Thymus (tissue), 11 donors: ENCODE measurements at regions not wholly inside any gene's neighbourhood (a gene's known extent, or its start where the extent isn't known, plus 50 kb on each side); places are given as distances from the start of the nearest gene placed in this dataset.

Experiments
- DNase-seq, 9 donors: peaks; one replicate each; pipeline ENCODE4 v3.0.0-alpha.2; 2013; ENCODE audit warnings: low spot score in 9 of 9, low read depth in 6 of 9, missing footprints in 1 of 9
- H3K27ac ChIP-seq, 2 donors: one replicate each; pipeline ENCODE4 v1.5.1; 2013; ENCODE audit warnings: control low read depth in 1 of 2, low read depth in 1 of 2, low read length in 1 of 2, mild to moderate bottlenecking in 1 of 2, moderate library complexity in 1 of 2
- H3K27me3 ChIP-seq, 2 donors: one replicate each; pipeline ENCODE4 v1.5.1; 2013; ENCODE audit warnings: low read length in 1 of 2; ENCODE audit not compliant: control insufficient read depth in 2 of 2, insufficient read depth in 1 of 2
- H3K36me3 ChIP-seq, 2 donors: one replicate each; pipeline ENCODE4 v1.5.1; 2013; ENCODE audit warnings: low read length in 1 of 2, mild to moderate bottlenecking in 1 of 2, moderate library complexity in 1 of 2; ENCODE audit not compliant: control insufficient read depth in 2 of 2, insufficient read depth in 2 of 2
- H3K4me1 ChIP-seq, 2 donors: one replicate each; pipeline ENCODE4 v1.5.1; 2013; ENCODE audit warnings: low read length in 2 of 2; ENCODE audit not compliant: control insufficient read depth in 2 of 2, insufficient read depth in 2 of 2
- H3K4me3 ChIP-seq, 2 donors: one replicate each; pipeline ENCODE4 v1.5.1; 2013; ENCODE audit warnings: low read length in 2 of 2, control low read depth in 1 of 2, mild to moderate bottlenecking in 1 of 2
- H3K9me3 ChIP-seq, 2 donors: one replicate each; pipeline ENCODE4 v1.5.1; 2013; ENCODE audit warnings: low read length in 1 of 2, mild to moderate bottlenecking in 1 of 2; ENCODE audit not compliant: control insufficient read depth in 2 of 2, insufficient read depth in 1 of 2
- WGBS: extraction: QIAGEN DNeasy Blood & Tissue Kit; methylation state at CpG from one replicate; pipeline ENCODE4 v1.1.7; 2013; 5-methylcytosine and 5-hydroxymethylcytosine counted together
- donor health status: healthy.

DNA sequence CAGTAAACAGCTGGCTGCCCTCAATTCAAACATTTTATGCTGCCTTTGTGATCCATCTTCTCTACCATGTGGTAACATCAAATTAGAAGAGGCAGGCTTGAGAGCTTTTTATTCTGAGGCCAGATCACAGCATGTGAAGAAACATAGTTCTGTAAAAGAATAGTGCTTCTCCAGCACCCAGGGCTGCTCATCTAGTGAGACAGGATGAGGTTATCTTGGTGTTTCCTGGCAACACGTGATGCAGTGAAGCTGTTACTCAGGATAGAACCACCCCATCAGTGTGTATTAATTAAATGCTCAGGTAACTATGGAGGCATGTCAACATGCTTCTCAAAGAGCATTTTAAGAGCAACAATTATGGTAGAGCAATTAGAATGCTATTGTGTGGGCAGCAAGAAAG is 400.5 kb upstream of the ACO1 start:
- DNase-seq = no peak
- 24% methylated on average over 1 of the region's 1 CpG for WGBS
- H3K4me3 ChIP-seq = no peak overlapping the region

GRCh38 chr9:31996331-31996730 is 388.1 kb upstream of the ACO1 start:
- Histone ChIP-seq H3K9me3 (no peaks in the 10 kb centered on the region), H3K4me1 (no peaks in the 10 kb centered on the region), H3K36me3 (no peaks in the 10 kb centered on the region), H3K27me3 (no peaks in the 10 kb centered on the region), H3K4me3 (no peak overlapping the region), H3K27ac (no peak overlapping the region)
- WGBS = 90% methylated on average over 1 of the region's 1 CpG
- DNase-seq = no peak

More for the DNA sequence above, 400.5 kb upstream of the ACO1 start:
- no peaks in the 10 kb centered on the region for H3K27me3 ChIP-seq
- no peaks in the 10 kb centered on the region for H3K4me1 ChIP-seq
- H3K27ac ChIP-seq = no peak overlapping the region
- H3K9me3 ChIP-seq = peaks cover 0 to 12% of the 10 kb centered on the region in 2 donors
- H3K36me3 ChIP-seq = no peaks in the 10 kb centered on the region

DNA sequence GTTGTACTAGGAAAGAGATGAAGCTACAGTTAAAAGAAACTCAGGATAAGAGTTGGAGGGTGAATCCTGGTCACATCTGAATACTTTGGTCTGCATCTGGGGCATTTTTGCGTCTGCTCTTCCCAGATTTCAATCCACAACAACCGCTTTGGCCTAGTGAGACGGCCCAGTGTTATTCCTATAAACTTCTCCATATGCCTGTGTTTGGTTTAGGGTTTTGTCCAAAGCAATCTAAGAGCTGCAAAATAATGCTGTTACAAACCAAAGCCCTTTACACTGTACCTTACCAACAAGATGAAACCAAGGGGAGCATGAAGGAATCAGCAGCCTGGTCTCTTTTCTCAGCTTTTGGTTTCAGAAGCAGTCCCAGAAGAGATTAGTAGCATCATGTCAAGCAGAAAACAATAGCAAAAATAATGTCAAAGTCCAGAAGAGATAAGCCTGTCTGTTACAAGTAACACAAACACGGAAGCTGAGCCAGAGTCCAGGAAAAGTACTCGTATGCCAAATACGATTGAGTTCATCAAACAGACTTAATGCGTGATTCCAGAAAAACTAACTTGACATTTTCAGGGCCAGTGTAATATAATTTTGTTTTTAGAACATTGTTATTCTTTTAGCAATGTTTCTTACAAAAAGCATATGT is 379.9 kb upstream of the ACO1 start:
- no peak overlapping the region for H3K4me3 ChIP-seq
- no peaks in the 10 kb centered on the region for H3K36me3 ChIP-seq
- no peaks in the 10 kb centered on the region for H3K27me3 ChIP-seq
- 90% methylated on average over 7 of the region's 7 CpGs for WGBS
- H3K27ac ChIP-seq = no peak overlapping the region
- H3K4me1 ChIP-seq = no peaks in the 10 kb centered on the region
- H3K9me3 ChIP-seq = no peaks in the 10 kb centered on the region
- no peak for DNase-seq

- no peak for DNase-seq
- WGBS = 87% methylated on average over 8 of the region's 8 CpGs
- H3K9me3 ChIP-seq = peaks cover 0 to 4% of the 10 kb centered on the region in 2 donors
- H3K27ac ChIP-seq = no peak overlapping the region
- H3K36me3 ChIP-seq = no peaks in the 10 kb centered on the region
- no peaks in the 10 kb centered on the region for H3K27me3 ChIP-seq
- no peak overlapping the region for H3K4me3 ChIP-seq
- no peaks in the 10 kb centered on the region for H3K4me1 ChIP-seq
Observed at GRCh38 chr9:32010322-32010721, 374.1 kb upstream of the ACO1 start.

DNA sequence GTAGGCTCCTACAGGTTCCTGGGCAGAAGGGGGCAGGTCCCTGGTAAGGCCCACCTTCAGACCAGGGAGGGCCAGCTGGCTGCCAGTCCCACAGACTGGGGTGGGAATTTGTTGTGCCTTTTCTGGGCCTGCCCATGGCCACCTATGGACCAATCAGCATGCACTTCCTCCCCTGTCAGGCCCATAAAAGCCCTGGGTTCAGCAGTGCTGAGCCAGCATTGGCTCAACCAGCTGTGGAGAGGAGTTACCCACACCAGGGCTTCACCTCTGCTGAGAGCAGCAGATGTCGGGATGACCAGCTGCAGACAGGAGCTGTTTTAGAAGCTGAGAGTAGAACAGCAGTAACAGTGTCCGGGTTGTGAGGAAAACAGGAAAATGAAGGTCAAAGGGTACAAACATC is 373.4 kb upstream of the ACO1 start:
- Histone ChIP-seq H3K4me1 (no peaks in the 10 kb centered on the region), H3K27me3 (no peaks in the 10 kb centered on the region), H3K4me3 (no peak overlapping the region), H3K9me3 (peaks cover 0 to 9% of the 10 kb centered on the region in 2 donors), H3K27ac (no peak overlapping the region), H3K36me3 (no peaks in the 10 kb centered on the region)
- DNase-seq = no peak
- WGBS = 95% methylated on average over 2 of the region's 2 CpGs

DNA sequence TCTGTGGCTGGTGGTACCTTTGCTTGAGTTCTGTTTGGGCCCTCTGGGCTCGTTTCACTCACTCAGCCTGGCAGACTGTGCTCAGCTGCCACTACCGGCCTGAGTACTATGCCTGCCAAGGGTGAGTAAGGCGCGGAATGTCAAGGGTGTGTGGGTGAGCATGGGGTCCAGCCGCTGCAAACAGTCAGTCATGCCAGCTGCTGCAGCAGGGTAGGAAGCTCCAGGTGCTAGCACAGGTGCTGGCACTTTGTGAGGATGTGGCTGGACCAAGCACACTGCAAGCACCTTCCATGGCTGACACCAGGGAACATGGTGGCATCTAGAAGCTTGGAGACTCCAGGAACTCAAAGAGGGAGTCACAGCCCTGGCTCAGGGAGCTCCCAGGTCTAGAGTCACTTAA is 368.6 kb upstream of the ACO1 start:
- Histone ChIP-seq H3K27me3 (no peaks in the 10 kb centered on the region), H3K4me3 (no peak overlapping the region), H3K9me3 (peaks cover 0 to 9% of the 10 kb centered on the region in 2 donors), H3K4me1 (no peaks in the 10 kb centered on the region), H3K36me3 (no peaks in the 10 kb centered on the region), H3K27ac (no peak overlapping the region)
- no peak for DNase-seq
- WGBS = 87% methylated on average over 5 of the region's 5 CpGs

GRCh38 chr9:32045513-32045912 is 338.9 kb upstream of the ACO1 start:
- Histone ChIP-seq H3K9me3 (no peaks in the 10 kb centered on the region), H3K4me3 (no peak overlapping the region), H3K27ac (no peak overlapping the region), H3K36me3 (no peaks in the 10 kb centered on the region), H3K27me3 (no peaks in the 10 kb centered on the region), H3K4me1 (no peaks in the 10 kb centered on the region)
- no peak for DNase-seq
- WGBS = 94% methylated on average over 3 of the region's 3 CpGs

- WGBS = 42% methylated on average over 1 of the region's 1 CpG
- no peak overlapping the region for H3K4me3 ChIP-seq
- no peaks in the 10 kb centered on the region for H3K4me1 ChIP-seq
- no peak overlapping the region for H3K27ac ChIP-seq
- DNase-seq = no peak
- no peaks in the 10 kb centered on the region for H3K9me3 ChIP-seq
- H3K27me3 ChIP-seq = no peaks in the 10 kb centered on the region
- no peaks in the 10 kb centered on the region for H3K36me3 ChIP-seq
Observed at GRCh38 chr9:32067261-32067660, 317.2 kb upstream of the ACO1 start.

DNA sequence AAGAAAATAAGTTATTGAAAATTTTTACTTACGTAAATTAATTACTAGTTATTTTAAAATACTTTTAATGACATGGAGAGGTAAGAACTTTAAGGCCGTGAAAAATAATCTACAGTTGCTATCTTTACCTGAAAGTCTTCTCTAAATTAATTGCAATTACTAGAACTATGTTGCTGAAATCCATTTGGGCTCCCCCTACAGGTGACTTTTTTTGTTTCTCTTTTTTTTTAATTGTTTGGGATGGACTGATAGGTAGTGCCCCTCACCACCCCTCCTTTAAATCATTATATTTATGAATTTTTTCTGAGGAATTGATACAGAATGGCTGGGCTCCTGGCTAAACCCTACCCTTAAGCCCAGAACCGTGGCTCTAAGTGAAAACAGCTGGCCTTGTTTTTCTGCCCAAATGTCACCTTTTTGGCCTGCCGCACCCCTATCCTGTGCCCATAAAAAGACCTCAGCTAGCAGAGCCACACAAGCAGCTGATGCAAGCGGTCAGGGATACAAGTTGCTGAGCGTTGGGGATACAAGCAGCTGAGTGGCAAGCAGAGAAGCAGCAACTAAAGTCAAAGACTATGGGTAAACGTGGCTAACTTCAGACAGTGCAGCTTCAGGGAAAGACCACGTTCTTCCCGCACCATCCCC is 315.2 kb upstream of the ACO1 start:
- no peak overlapping the region for H3K4me3 ChIP-seq

More for the DNA sequence above, 315.2 kb upstream of the ACO1 start:
- no peaks in the 10 kb centered on the region for H3K4me1 ChIP-seq
- DNase-seq = no peak
- 77% methylated on average over 9 of the region's 9 CpGs for WGBS
- no peaks in the 10 kb centered on the region for H3K27me3 ChIP-seq
- no peaks in the 10 kb centered on the region for H3K36me3 ChIP-seq
- no peak overlapping the region for H3K27ac ChIP-seq
- no peaks in the 10 kb centered on the region for H3K9me3 ChIP-seq
